H1 (cell line): ENCODE measurements at regions not wholly inside any gene's neighbourhood (a gene's known extent, or its start where the extent isn't known, plus 50 kb on each side); places are given as distances from the start of the nearest gene placed in this dataset.

ENCODE experiments used
- CTCF ChIA-PET: fragments of 300-600 bp; sonication (Branson Sonifier 250); formaldehyde crosslinking; loops from one replicate; lab custom pipeline; 2021; ENCODE audit not compliant: partially characterized antibody; lab: Charles Lee
- POLR2A ChIA-PET: fragments of 300-600 bp; sonication (Branson Sonifier 250); formaldehyde crosslinking; loops from one replicate; lab custom pipeline; 2021; ENCODE audit warnings: inconsistent platforms; ENCODE audit not compliant: partially characterized antibody; lab: Charles Lee
- DNase-seq, 2 experiments: peaks; one replicate each; pipeline versions ENCODE4 v3.0.0 to v3.0.0-alpha.2; 2010 to 2022; ENCODE audit warnings: low spot score in 2 of 2, low read depth in 1 of 2, mixed read lengths in 1 of 2
- FAIRE-seq: peaks from 2 replicates; lab custom pipeline; 2011; peaks lifted over from hg19 to GRCh38; lab: Jason Lieb, UNC
- H2AFZ ChIP-seq: 2 replicates; pipeline ENCODE4 v1.8.1; 2012; ENCODE audit warnings: low read length, inconsistent platforms
- H2AK5ac ChIP-seq: 2 replicates; pipeline ENCODE4 v1.6.1; 2013; ENCODE audit warnings: low read depth, low read length
- H2BK120ac ChIP-seq: replicated peaks from 2 replicates; pipeline ENCODE3; 2013; ENCODE audit warnings: low read depth, low read length, inconsistent platforms
- H2BK12ac ChIP-seq: 2 replicates; pipeline ENCODE4 v1.6.1; 2013; ENCODE audit warnings: low read depth, low read length
- H2BK15ac ChIP-seq: 2 replicates; pipeline ENCODE4 v1.6.1; 2013; ENCODE audit warnings: low read length
- H2BK20ac ChIP-seq: 2 replicates; pipeline ENCODE4 v1.6.1; 2013; ENCODE audit warnings: low read length
- H2BK5ac ChIP-seq: 2 replicates; pipeline ENCODE4 v1.6.1; 2013; ENCODE audit warnings: low read depth, low read length
- H3K14ac ChIP-seq: 2 replicates; pipeline ENCODE4 v1.6.1; 2013; ENCODE audit warnings: inconsistent platforms; ENCODE audit not compliant: insufficient read length
- H3K18ac ChIP-seq: 2 replicates; pipeline ENCODE4 v1.6.1; 2013; ENCODE audit warnings: low read length; ENCODE audit errors: extremely low read depth
- H3K23ac ChIP-seq: 2 replicates; pipeline ENCODE4 v1.6.1; 2013; ENCODE audit warnings: inconsistent platforms; ENCODE audit not compliant: insufficient read length
- H3K23me2 ChIP-seq: 2 replicates; pipeline ENCODE4 v1.6.1; 2013; ENCODE audit warnings: low read depth, low read length
- H3K27ac ChIP-seq: 2 replicates; pipeline ENCODE4 v1.6.1; 2011; ENCODE audit warnings: low read depth, low read length, inconsistent platforms
- H3K27me3 ChIP-seq, 4 experiments: replicated peaks in 1 of 4; 1 replicate in 1 of 4; 2 replicates in 3 of 4; pipeline versions ENCODE4 v1.6.1 to v1.8.1; 2011 to 2013; ENCODE audit warnings: low read length in 3 of 4, mild to moderate bottlenecking in 3 of 4, inconsistent platforms in 2 of 4, mixed read lengths in 2 of 4, moderate library complexity in 1 of 4; ENCODE audit not compliant: control insufficient read depth in 3 of 4, insufficient read depth in 3 of 4; ENCODE audit errors: extremely low read depth in 1 of 4
- H3K36me3 ChIP-seq, 4 experiments: 2 replicates each; pipeline versions ENCODE4 v1.6.1 to v1.8.1; 2011 to 2013; ENCODE audit warnings: mild to moderate bottlenecking in 4 of 4, low read length in 3 of 4, moderate library complexity in 2 of 4, control low read depth in 1 of 4, inconsistent platforms in 1 of 4; ENCODE audit not compliant: insufficient read depth in 4 of 4, control insufficient read depth in 2 of 4
- H3K4ac ChIP-seq: replicated peaks from 2 replicates; pipeline ENCODE3; 2013; ENCODE audit warnings: low read length, low read depth, mixed read lengths, inconsistent platforms; ENCODE audit not compliant: insufficient read length
- H3K4me1 ChIP-seq, 4 experiments: replicated peaks in 1 of 4; 1 replicate in 1 of 4; 2 replicates in 3 of 4; pipeline versions ENCODE4 v1.6.1 to v1.8.1; 2011 to 2013; ENCODE audit warnings: low read length in 3 of 4, inconsistent platforms in 2 of 4, mixed read lengths in 1 of 4; ENCODE audit not compliant: insufficient read depth in 4 of 4, control insufficient read depth in 3 of 4
- H3K4me2 ChIP-seq, 2 experiments: 2 replicates each; pipeline versions ENCODE4 v1.6.1 to v1.8.1; 2011 to 2013; ENCODE audit warnings: low read depth in 2 of 2, low read length in 2 of 2, control low read depth in 1 of 2, inconsistent platforms in 1 of 2, mild to moderate bottlenecking in 1 of 2; ENCODE audit not compliant: insufficient read depth in 1 of 2
- H3K4me3 ChIP-seq, 4 experiments: fragments of 200-600, 300-600 bp in 1 of 4; sonication (generic), shearing (Covaris generic), sonication (Bioruptor Twin) in 1 of 4; 2 replicates each; pipeline versions ENCODE4 v1.5.1 to v1.8.1; 2011 to 2016; ENCODE audit warnings: low read length in 4 of 4, low read depth in 3 of 4, control low read depth in 2 of 4, inconsistent platforms in 2 of 4, mild to moderate bottlenecking in 2 of 4, mixed read lengths in 1 of 4, moderate library complexity in 1 of 4; ENCODE audit not compliant: insufficient read depth in 2 of 4; ENCODE audit errors: extremely low read depth in 1 of 4
- H3K56ac ChIP-seq: replicated peaks from 2 replicates; pipeline ENCODE3; 2013; ENCODE audit warnings: low read depth, mild to moderate bottlenecking, mixed read lengths, low read length, inconsistent platforms; ENCODE audit not compliant: insufficient read length
- H3K79me1 ChIP-seq: 2 replicates; pipeline ENCODE4 v1.6.1; 2013; ENCODE audit warnings: low read depth, low read length, control low read depth
- H3K79me2 ChIP-seq, 2 experiments: 2 replicates each; pipeline versions ENCODE4 v1.6.1 to v1.8.1; 2012 to 2013; ENCODE audit warnings: low read length in 2 of 2, mild to moderate bottlenecking in 2 of 2, inconsistent platforms in 1 of 2; ENCODE audit not compliant: insufficient read depth in 2 of 2, control insufficient read depth in 1 of 2
- H3K9ac ChIP-seq, 4 experiments: replicated peaks in 1 of 4; 1 replicate in 1 of 4; 2 replicates in 3 of 4; pipeline versions ENCODE4 v1.6.1 to v1.8.1; 2011 to 2013; ENCODE audit warnings: low read depth in 3 of 4, low read length in 3 of 4, control low read depth in 2 of 4, mild to moderate bottlenecking in 2 of 4, moderate library complexity in 2 of 4, inconsistent platforms in 1 of 4; ENCODE audit errors: extremely low read depth in 1 of 4
- H3K9me3 ChIP-seq, 2 experiments: 2 replicates each; pipeline versions ENCODE4 v1.6.1 to v1.8.1; 2012 to 2013; ENCODE audit warnings: mild to moderate bottlenecking in 2 of 2, moderate library complexity in 2 of 2, control low read depth in 1 of 2, inconsistent platforms in 1 of 2, low read depth in 1 of 2, low read length in 1 of 2, mixed read lengths in 1 of 2; ENCODE audit not compliant: insufficient read depth in 2 of 2
- H4K20me1 ChIP-seq, 2 experiments: replicated peaks in 1 of 2; 2 replicates each; pipeline versions ENCODE3 to v1.8.1; 2011 to 2013; ENCODE audit warnings: inconsistent platforms in 2 of 2, low read length in 2 of 2, mild to moderate bottlenecking in 1 of 2; ENCODE audit not compliant: insufficient read depth in 2 of 2, control insufficient read depth in 1 of 2
- H4K5ac ChIP-seq: 2 replicates; pipeline ENCODE4 v1.6.1; 2013; ENCODE audit warnings: low read length, low read depth, mixed read lengths, inconsistent platforms; ENCODE audit not compliant: insufficient read length
- H4K8ac ChIP-seq: 2 replicates; pipeline ENCODE4 v1.8.0; 2013; ENCODE audit warnings: mild to moderate bottlenecking, moderate library complexity, low read length, inconsistent platforms; ENCODE audit not compliant: insufficient read depth; ENCODE audit errors: extremely low read depth
- H4K91ac ChIP-seq: replicated peaks from 2 replicates; pipeline ENCODE3; 2013; ENCODE audit warnings: low read length, mixed read lengths, inconsistent platforms; ENCODE audit not compliant: insufficient read length
- SIX5 ChIP-seq: IDR thresholded peaks from 2 replicates; pipeline ENCODE4 v1.6.1; 2011; ENCODE audit warnings: mild to moderate bottlenecking, low read depth, low read length
- TBP ChIP-seq: IDR thresholded peaks from 2 replicates; pipeline ENCODE4 v1.6.1; 2011; ENCODE audit warnings: low read depth, low read length, improper control_type of control experiment
- TEAD4 ChIP-seq: IDR thresholded peaks from 2 replicates; pipeline ENCODE4 v1.6.1; 2012; ENCODE audit warnings: low read depth, low read length, inconsistent platforms, mixed read lengths
- WGBS, 2 experiments: shearing (Covaris generic) in 1 of 2; methylation state at CpG; one replicate each; pipeline versions ENCODE4 v1.1.6 to v1.1.7; 2013 to 2015; ENCODE audit warnings: low lambda C conversion rate in 2 of 2, mixed read lengths in 2 of 2, inconsistent platforms in 1 of 2, low coverage in 1 of 2, missing lambda C conversion rate in 1 of 2; ENCODE audit not compliant: insufficient replicate concordance in 2 of 2, insufficient coverage in 1 of 2, insufficient read length in 1 of 2; ENCODE audit errors: extremely low coverage in 1 of 2, missing lambda C conversion rate in 1 of 2; 5-methylcytosine and 5-hydroxymethylcytosine counted together

DNA sequence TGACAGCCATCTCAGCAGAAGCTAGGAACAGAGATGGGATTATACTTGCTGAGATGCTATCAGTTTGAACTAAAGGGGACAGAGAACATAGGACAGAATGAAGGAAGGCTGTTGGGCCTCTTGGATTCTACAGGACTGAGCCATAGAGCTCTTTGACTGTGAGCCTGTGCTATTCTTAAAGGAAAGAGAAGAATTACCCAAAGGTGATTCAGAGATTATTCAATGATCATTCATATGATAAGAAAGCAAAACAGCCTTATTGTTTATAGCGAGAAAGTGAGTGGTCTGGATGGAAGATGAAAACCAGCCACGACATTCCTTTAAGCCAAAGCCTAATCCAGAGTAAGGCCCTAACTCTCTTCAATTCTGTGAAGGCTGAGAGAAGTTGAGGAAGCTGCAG is 69.7 kb upstream of the NEUROD6 start:
- H3K79me2 ChIP-seq = no peaks in the 10 kb centered on the region
- no peak overlapping the region for H3K18ac ChIP-seq
- no peak overlapping the region for H2AFZ ChIP-seq
- H3K56ac ChIP-seq = no peak overlapping the region
- no peak for DNase-seq
- no peak overlapping the region for H3K27ac ChIP-seq
- no peak overlapping the region for H2BK20ac ChIP-seq
- H2BK120ac ChIP-seq = no peak overlapping the region
- no peak overlapping the region for H2AK5ac ChIP-seq
- H3K4ac ChIP-seq = no peak overlapping the region
- FAIRE-seq = no peak
- no peak overlapping the region for H2BK5ac ChIP-seq
- 83% methylated on average over 2 of the region's 2 CpGs; no CpG with 5 or more reads in 1 of the 2 experiments for WGBS, 2 experiments
- no peak overlapping the region for H3K4me3 ChIP-seq
- no peak overlapping the region for H4K91ac ChIP-seq
- no peak overlapping the region for H3K23ac ChIP-seq
- POLR2A ChIA-PET = no interaction called here
- TF ChIP-seq TBP (no peak), TEAD4 (no peak), SIX5 (no peak)
- no peak overlapping the region for H4K5ac ChIP-seq
- no peaks in the 10 kb centered on the region for H3K36me3 ChIP-seq
- H4K20me1 ChIP-seq = no peaks in the 10 kb centered on the region
- H3K4me1 ChIP-seq = no peaks in the 10 kb centered on the region
- no peak overlapping the region for H3K4me2 ChIP-seq
- H2BK15ac ChIP-seq = no peak overlapping the region
- H3K79me1 ChIP-seq = no peaks in the 10 kb centered on the region
- no peak overlapping the region for H3K14ac ChIP-seq
- H3K9ac ChIP-seq = no peak overlapping the region
- no peaks in the 10 kb centered on the region; the same call in 1 of the 2 replicates for H3K23me2 ChIP-seq
- H4K8ac ChIP-seq = no peak overlapping the region
- H2BK12ac ChIP-seq = no peak overlapping the region
- no peaks in the 10 kb centered on the region for H3K9me3 ChIP-seq
- no peaks in the 10 kb centered on the region for H3K27me3 ChIP-seq
- CTCF ChIA-PET = interaction anchor here (0.8 to 1.5 kb wide), 5 partner anchors 33 to 224 kb away, joined by 3 to 8 read pairs (median 3); no protein-coding TSS in a partner anchor
